ENCODE measurements at regions not wholly inside any gene's neighbourhood (a gene's known extent, or its start where the extent isn't known, plus 50 kb on each side); places are given as distances from the start of the nearest gene placed in this dataset.

GRCh38 chr20:40282941-40283340 lies 406.1 kb downstream of the MAFB start:
- DNase-seq (ENCODE audit: low read depth), result no peak
- H3K4me3 ChIP-seq (ENCODE audit: control insufficient read depth, low read depth, low read length), result no peak overlapping the region
- TF ChIP-seq CTCF (IDR thresholded peaks at IDR 0.05; ENCODE audit: control insufficient read depth, insufficient read depth, low read depth, low read length, missing control alignments), result no peak

DNA sequence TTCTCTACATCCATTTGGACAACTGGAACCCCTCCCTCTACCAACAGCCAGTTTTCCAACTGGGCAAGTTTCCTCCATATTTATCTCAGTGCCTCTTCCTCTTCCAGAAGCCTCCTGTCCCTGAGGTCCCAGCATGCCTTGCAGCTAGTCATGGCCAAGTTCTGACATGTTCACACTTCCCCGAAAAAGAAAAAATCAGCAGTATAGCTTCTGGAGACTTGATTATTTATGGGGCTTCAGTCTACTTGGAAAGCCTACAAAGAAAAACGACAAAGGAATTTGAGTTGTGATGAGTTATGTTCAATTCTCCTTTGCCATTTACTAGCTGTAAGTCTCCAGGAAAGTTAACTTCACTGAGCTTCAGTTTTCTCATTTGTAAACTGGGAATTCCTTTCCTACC lies 406.5 kb downstream of the MAFB start:
- no peak for TF ChIP-seq CTCF (IDR thresholded peaks at IDR 0.05; ENCODE audit: control insufficient read depth, insufficient read depth, low read depth, low read length, missing control alignments)
- DNase-seq (ENCODE audit: low read depth), result no peak
- H3K4me3 ChIP-seq (ENCODE audit: control insufficient read depth, low read depth, low read length), result no peak overlapping the region

DNA sequence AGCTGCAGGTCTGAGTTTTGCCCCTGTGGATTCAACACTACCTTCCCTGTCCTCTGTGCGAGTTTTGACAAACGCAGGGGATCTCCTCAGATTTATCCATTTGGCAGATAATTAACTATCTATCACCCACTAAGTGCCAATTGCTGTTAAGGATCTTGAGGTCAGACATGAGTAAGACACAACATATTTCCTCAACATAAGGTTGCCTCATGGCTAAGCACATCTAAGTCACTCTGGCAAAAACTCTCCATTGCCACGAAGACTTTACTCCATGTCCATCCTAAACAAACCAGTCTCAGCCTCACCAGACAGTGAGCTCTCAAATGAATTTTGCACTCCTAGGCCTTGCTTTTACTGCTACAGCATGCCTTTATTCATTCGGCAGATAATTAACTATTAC lies 408.4 kb downstream of the MAFB start:
- no peak overlapping the region for H3K4me3 ChIP-seq (ENCODE audit: control insufficient read depth, low read depth, low read length)
- no peak for TF ChIP-seq CTCF (IDR thresholded peaks at IDR 0.05; ENCODE audit: control insufficient read depth, insufficient read depth, low read depth, low read length, missing control alignments)
- no peak for DNase-seq (ENCODE audit: low read depth)

- no peak overlapping the region for H3K4me3 ChIP-seq (ENCODE audit: control insufficient read depth, low read depth, low read length)
- DNase-seq (ENCODE audit: low read depth), result peak; percentile 63
- TF ChIP-seq CTCF (IDR thresholded peaks at IDR 0.05; ENCODE audit: control insufficient read depth, insufficient read depth, low read depth, low read length, missing control alignments), result no peak
Observed at GRCh38 chr20:40279390-40279789, 409.6 kb downstream of the MAFB start.

- TF ChIP-seq CTCF (IDR thresholded peaks at IDR 0.05; ENCODE audit: control insufficient read depth, insufficient read depth, low read depth, low read length, missing control alignments), result no peak
Observed at GRCh38 chr20:40278673-40279072, 410.4 kb downstream of the MAFB start.

GRCh38 chr20:40276301-40276700 lies 412.7 kb downstream of the MAFB start:
- no peak for TF ChIP-seq CTCF (IDR thresholded peaks at IDR 0.05; ENCODE audit: control insufficient read depth, insufficient read depth, low read depth, low read length, missing control alignments)
- no peak for DNase-seq (ENCODE audit: low read depth)
- no peak overlapping the region for H3K4me3 ChIP-seq (ENCODE audit: control insufficient read depth, low read depth, low read length)

More at GRCh38 chr20:40278673-40279072, 410.4 kb downstream of the MAFB start:
- H3K4me3 ChIP-seq (ENCODE audit: control insufficient read depth, low read depth, low read length), result no peak overlapping the region
- no peak for DNase-seq (ENCODE audit: low read depth)

- DNase-seq (ENCODE audit: low read depth), result no peak
- H3K4me3 ChIP-seq (ENCODE audit: control insufficient read depth, low read depth, low read length), result no peak overlapping the region
- TF ChIP-seq CTCF (IDR thresholded peaks at IDR 0.05; ENCODE audit: control insufficient read depth, insufficient read depth, low read depth, low read length, missing control alignments), result no peak
Observed at GRCh38 chr20:40275738-40276137, 413.3 kb downstream of the MAFB start.
